B cell (primary cell): ENCODE measurements at regions not wholly inside any gene's neighbourhood (a gene's known extent, or its start where the extent isn't known, plus 50 kb on each side); places are given as distances from the start of the nearest gene placed in this dataset.

Experiments
- ATAC-seq: fragments of 200-7000 bp; cut with Tn5 transposase; one replicate; pipeline ENCODE4 v1.10.0; 2021; ENCODE audit warnings: low read depth, mild to moderate bottlenecking, moderate number of reproducible peaks, moderate library complexity
- CTCF ChIA-PET: fragments of 350-600 bp; sonication (Branson Sonifier 250); formaldehyde crosslinking; loops from one replicate; lab custom pipeline; 2021; ENCODE audit warnings: antibody characterized with exemption, inconsistent platforms; lab: Charles Lee
- POLR2A ChIA-PET: fragments of 350-600 bp; sonication (Branson Sonifier 250); formaldehyde crosslinking; loops from one replicate; lab custom pipeline; 2021; ENCODE audit warnings: antibody characterized with exemption; lab: Charles Lee
- DNase-seq: peaks from one replicate; pipeline ENCODE4 v3.0.0; 2013
- H2AFZ ChIP-seq: 2 replicates; pipeline ENCODE4 v1.6.1; 2012; ENCODE audit warnings: mild to moderate bottlenecking, low read depth, low read length; ENCODE audit not compliant: insufficient read depth, poor library complexity, severe bottlenecking
- H3K27ac ChIP-seq, 2 donors: 1 replicate in 1 of 2; 2 replicates in 1 of 2; pipeline ENCODE4 v1.5.1; 2012 to 2013; ENCODE audit warnings: low read length in 2 of 2, mild to moderate bottlenecking in 2 of 2, moderate library complexity in 1 of 2
- H3K27me3 ChIP-seq, 4 experiments: fragments of 200-600 bp in 1 of 4; sonication (generic) in 1 of 4; replicated peaks in 1 of 4; 1 replicate in 2 of 4; 2 replicates in 2 of 4; pipeline versions ENCODE4 v1.6.1 to v1.7.0; 2013 to 2016; ENCODE audit warnings: low read length in 3 of 4, mild to moderate bottlenecking in 2 of 4, mixed read lengths in 1 of 4, moderate library complexity in 1 of 4; ENCODE audit not compliant: insufficient read depth in 4 of 4, control insufficient read depth in 3 of 4; ENCODE audit errors: control extremely low read depth in 1 of 4
- H3K36me3 ChIP-seq, 2 experiments: replicated peaks in 1 of 2; 1 replicate in 1 of 2; 2 replicates in 1 of 2; pipeline versions ENCODE4 v1.6.1 to v1.7.1; 2013; ENCODE audit warnings: low read length in 1 of 2; ENCODE audit not compliant: insufficient read depth in 2 of 2, control insufficient read depth in 1 of 2; ENCODE audit errors: control extremely low read depth in 1 of 2, extremely low read depth in 1 of 2
- H3K4me1 ChIP-seq, 2 donors: fragments of 200-600 bp in 1 of 2; sonication (generic) in 1 of 2; 1 replicate in 1 of 2; 2 replicates in 1 of 2; pipeline versions ENCODE4 v1.5.1 to v1.6.1; 2013 to 2017; ENCODE audit warnings: low read length in 2 of 2; ENCODE audit not compliant: control insufficient read depth in 2 of 2, insufficient read depth in 2 of 2
- H3K4me2 ChIP-seq: replicated peaks from 2 replicates; pipeline ENCODE3; 2012; ENCODE audit warnings: mild to moderate bottlenecking, low read depth, low read length; ENCODE audit not compliant: poor library complexity, severe bottlenecking
- H3K4me3 ChIP-seq, 5 experiments: fragments of 200-600 bp in 1 of 5; sonication (generic) in 1 of 5; 1 replicate in 3 of 5; 2 replicates in 2 of 5; pipeline versions ENCODE4 v1.5.1 to v1.7.0; 2011 to 2016; ENCODE audit warnings: low read length in 4 of 5, mild to moderate bottlenecking in 4 of 5, low read depth in 2 of 5, control low read depth in 1 of 5, moderate library complexity in 1 of 5; ENCODE audit not compliant: insufficient read depth in 1 of 5; ENCODE audit errors: control extremely low read depth in 1 of 5, extremely low read depth in 1 of 5
- H3K79me2 ChIP-seq: fragments of 200-600 bp; sonication (generic); one replicate; pipeline ENCODE4 v1.6.0; 2016; ENCODE audit warnings: low read length; ENCODE audit not compliant: control insufficient read depth, insufficient read depth
- H3K9ac ChIP-seq: fragments of 200-600 bp; sonication (generic); 2 replicates; pipeline ENCODE4 v1.6.1; 2017; ENCODE audit warnings: mild to moderate bottlenecking, low read length, moderate library complexity
- H3K9me3 ChIP-seq, 3 donors: one replicate each; pipeline versions ENCODE4 v1.6.1 to v1.7.1; 2013; ENCODE audit warnings: low read length in 2 of 3; ENCODE audit not compliant: control insufficient read depth in 2 of 3, insufficient read depth in 1 of 3; ENCODE audit errors: control extremely low read depth in 1 of 3
- H4K20me1 ChIP-seq: 2 replicates; pipeline ENCODE4 v1.6.0; 2012; ENCODE audit warnings: mild to moderate bottlenecking, low read length; ENCODE audit not compliant: insufficient read depth, control insufficient read depth, poor library complexity, severe bottlenecking
- H3K27ac Mint-ChIP-seq: one replicate; pipeline ENCODE4 v1.8.0; 2021; ENCODE audit warnings: mixed read lengths
- H3K27me3 Mint-ChIP-seq: one replicate; pipeline ENCODE4 v1.8.0; 2021; ENCODE audit warnings: mixed read lengths
- H3K4me1 Mint-ChIP-seq: one replicate; pipeline ENCODE4 v1.8.0; 2021; ENCODE audit warnings: mixed read lengths
- H3K4me3 Mint-ChIP-seq: one replicate; pipeline ENCODE4 v1.8.0; 2021; ENCODE audit warnings: mixed read lengths
- H3K9me3 Mint-ChIP-seq: one replicate; pipeline ENCODE4 v1.8.0; 2022; ENCODE audit warnings: mixed read lengths; ENCODE audit not compliant: insufficient read depth
- CTCF ChIP-seq: fragments of 200-600 bp; IDR thresholded peaks from one replicate; pipeline ENCODE4 v1.8.0; 2022; ENCODE audit warnings: antibody characterized with exemption, mild to moderate bottlenecking
- EZH2 ChIP-seq: IDR thresholded peaks from 2 replicates; pipeline ENCODE4 v1.6.1; 2012; ENCODE audit warnings: borderline replicate concordance, low read depth, mild to moderate bottlenecking, moderate library complexity, low read length; ENCODE audit not compliant: insufficient read depth, poor library complexity, severe bottlenecking
- WGBS: methylation state at CpG from one replicate; pipeline ENCODE4 v1.1.5; 2013; ENCODE audit warnings: missing lambda C conversion rate; ENCODE audit not compliant: insufficient coverage; 5-methylcytosine and 5-hydroxymethylcytosine counted together
- intact Hi-C: fragments of 100-400 bp; cut with micrococcal nuclease; formaldehyde crosslinking; loops from one replicate; pipeline ENCODE4 v1.10.0; 2022

GRCh38 chr12:92634730-92635129, 68.1 kb upstream of the PLEKHG7 start:
- H2AFZ ChIP-seq: no peak overlapping the region
- no peaks in the 10 kb centered on the region for H3K36me3 ChIP-seq
- WGBS: 100% methylated on average over 2 of the region's 2 CpGs
- Mint-ChIP-seq H3K4me1 (no peaks in the 10 kb centered on the region), H3K27me3 (no peaks in the 10 kb centered on the region), H3K9me3 (no peaks in the 10 kb centered on the region), H3K27ac (no peak overlapping the region), H3K4me3 (no peak overlapping the region)
- no peaks in the 10 kb centered on the region for H3K9me3 ChIP-seq
- H3K79me2 ChIP-seq: no peaks in the 10 kb centered on the region
- intact Hi-C loops: no loop called here
- H3K4me3 ChIP-seq: no peak overlapping the region
- TF ChIP-seq EZH2 (no peak), CTCF (no peak)
- POLR2A ChIA-PET: no interaction called here
- CTCF ChIA-PET: no interaction called here
- ATAC-seq: no peak
- H3K4me2 ChIP-seq: no peak overlapping the region
- H3K9ac ChIP-seq: no peak overlapping the region
- DNase-seq: no peak
- H3K27ac ChIP-seq: no peak overlapping the region
- H3K27me3 ChIP-seq: no peaks in the 10 kb centered on the region
- H3K4me1 ChIP-seq: no peaks in the 10 kb centered on the region
- H4K20me1 ChIP-seq: no peaks in the 10 kb centered on the region

- CTCF ChIA-PET: no interaction called here
- intact Hi-C loops: no loop called here
- no peaks in the 10 kb centered on the region for H3K27me3 Mint-ChIP-seq
These were observed 68.6 kb upstream of the PLEKHG7 start for GRCh38 chr12:92634202-92634601.

More at GRCh38 chr12:92634202-92634601, 68.6 kb upstream of the PLEKHG7 start:
- Histone ChIP-seq H3K4me1 (no peaks in the 10 kb centered on the region), H3K4me2 (no peak overlapping the region), H2AFZ (no peak overlapping the region), H3K27me3 (no peaks in the 10 kb centered on the region), H3K4me3 (no peak overlapping the region), H3K9ac (no peak overlapping the region), H3K9me3 (no peaks in the 10 kb centered on the region), H3K79me2 (no peaks in the 10 kb centered on the region), H3K36me3 (no peaks in the 10 kb centered on the region), H3K27ac (no peak overlapping the region), H4K20me1 (no peaks in the 10 kb centered on the region)
- Mint-ChIP-seq H3K4me3 (no peak overlapping the region), H3K9me3 (no peaks in the 10 kb centered on the region), H3K4me1 (no peaks in the 10 kb centered on the region), H3K27ac (no peak overlapping the region)
- no peak for DNase-seq
- ATAC-seq: no peak
- WGBS: 98% methylated on average over 5 of the region's 6 CpGs
- TF ChIP-seq EZH2 (no peak), CTCF (no peak)
- POLR2A ChIA-PET: no interaction called here
